ENCODE measurements at regions not wholly inside any gene's neighbourhood (a gene's known extent, or its start where the extent isn't known, plus 50 kb on each side); places are given as distances from the start of the nearest gene placed in this dataset.

GRCh38 chr1:164907666-164908065 is 348.7 kb downstream of the PBX1 start:
- Histone ChIP-seq H3K4me3 (ENCODE audit: low read depth, low read length) (no peak overlapping the region), H3K4me1 (no peaks in the 10 kb centered on the region), H3K27ac (no peak overlapping the region), H2AFZ (no peak overlapping the region), H3K36me3 (ENCODE audit: control insufficient read depth, insufficient read depth, low read length) (no peaks in the 10 kb centered on the region), H3K9ac (no peak overlapping the region), H3K79me2 (no peaks in the 10 kb centered on the region), H3K4me2 (ENCODE audit: low read length) (no peak overlapping the region), H3K9me3 (ENCODE audit: control insufficient read depth, low read length) (no peaks in the 10 kb centered on the region), H3K27me3 (ENCODE audit: control insufficient read depth, insufficient read depth, low read length) (no peaks in the 10 kb centered on the region)
- no peak for TF ChIP-seq CTCF (IDR thresholded peaks at IDR 0.05)

- H3K79me2 ChIP-seq = no peaks in the 10 kb centered on the region
- no peaks in the 10 kb centered on the region for H3K9me3 ChIP-seq (ENCODE audit: control insufficient read depth, low read length)
- no peaks in the 10 kb centered on the region for H3K27me3 ChIP-seq (ENCODE audit: control insufficient read depth, insufficient read depth, low read length)
- H3K4me2 ChIP-seq (ENCODE audit: low read length) = no peak overlapping the region
- H3K9ac ChIP-seq = no peak overlapping the region
- no peaks in the 10 kb centered on the region for H3K4me1 ChIP-seq
- H3K27ac ChIP-seq = no peak overlapping the region
- TF ChIP-seq CTCF (IDR thresholded peaks at IDR 0.05) = no peak
- H3K36me3 ChIP-seq (ENCODE audit: control insufficient read depth, insufficient read depth, low read length) = no peaks in the 10 kb centered on the region
- no peak overlapping the region for H2AFZ ChIP-seq
- H3K4me3 ChIP-seq (ENCODE audit: low read depth, low read length) = no peak overlapping the region
Observed at GRCh38 chr1:164905869-164906268, 346.9 kb downstream of the PBX1 start.

- H3K9me3 ChIP-seq (ENCODE audit: control insufficient read depth, low read length) = no peaks in the 10 kb centered on the region
- H3K4me1 ChIP-seq = no peaks in the 10 kb centered on the region
- H3K36me3 ChIP-seq (ENCODE audit: control insufficient read depth, insufficient read depth, low read length) = no peaks in the 10 kb centered on the region
- no peak overlapping the region for H3K4me3 ChIP-seq (ENCODE audit: low read depth, low read length)
- no peak for TF ChIP-seq CTCF (IDR thresholded peaks at IDR 0.05)
- H3K9ac ChIP-seq = no peak overlapping the region
- no peak overlapping the region for H3K4me2 ChIP-seq (ENCODE audit: low read length)
- no peak overlapping the region for H2AFZ ChIP-seq
- H3K27ac ChIP-seq = no peak overlapping the region
- no peaks in the 10 kb centered on the region for H3K79me2 ChIP-seq
- H3K27me3 ChIP-seq (ENCODE audit: control insufficient read depth, insufficient read depth, low read length) = no peaks in the 10 kb centered on the region
Observed at GRCh38 chr1:164902491-164902890, 343.5 kb downstream of the PBX1 start.
